Psoas muscle (tissue), 7 donors: ENCODE measurements at regions not wholly inside any gene's neighbourhood (a gene's known extent, or its start where the extent isn't known, plus 50 kb on each side); places are given as distances from the start of the nearest gene placed in this dataset.

Source experiments
- ATAC-seq, 4 donors: fragments of 200-7000 bp; cut with Tn5 transposase; one replicate each; pipeline ENCODE4 v1.9.1; 2020; ENCODE audit warnings: moderate library complexity in 3 of 4, mild to moderate bottlenecking in 2 of 4
- DNase-seq, 2 donors: peaks; one replicate each; pipeline ENCODE4 v3.0.0-alpha.2; 2020
- H3K27ac ChIP-seq: fragments of 200-600 bp; one replicate; pipeline ENCODE4 v1.8.0; 2022
- H3K27me3 ChIP-seq, 3 donors: fragments of 200-600 bp in 1 of 3; one replicate each; pipeline versions ENCODE4 v1.6.1 to v1.8.0; 2013 to 2022; ENCODE audit warnings: low read length in 2 of 3, mild to moderate bottlenecking in 2 of 3, moderate library complexity in 1 of 3; ENCODE audit not compliant: insufficient read depth in 3 of 3
- H3K36me3 ChIP-seq, 2 donors: fragments of 200-600 bp in 1 of 2; one replicate each; pipeline versions ENCODE4 v1.6.1 to v1.8.0; 2013 to 2022; ENCODE audit warnings: low read depth in 1 of 2, mild to moderate bottlenecking in 1 of 2, moderate library complexity in 1 of 2; ENCODE audit not compliant: insufficient read depth in 1 of 2
- H3K4me1 ChIP-seq: fragments of 200-600 bp; one replicate; pipeline ENCODE4 v1.8.0; 2022
- H3K4me3 ChIP-seq: fragments of 200-600 bp; one replicate; pipeline ENCODE4 v1.8.0; 2022; ENCODE audit warnings: mild to moderate bottlenecking
- H3K9me3 ChIP-seq: fragments of 200-600 bp; one replicate; pipeline ENCODE4 v1.8.0; 2022
- CTCF ChIP-seq: fragments of 200-600 bp; IDR thresholded peaks from one replicate; pipeline ENCODE4 v1.8.0; 2022; ENCODE audit warnings: antibody characterized with exemption
- WGBS, 3 donors: extraction: QIAGEN DNeasy Blood & Tissue Kit; methylation state at CpG; one replicate each; pipeline versions ENCODE4 v1.1.6 to v1.1.7; 2013; 5-methylcytosine and 5-hydroxymethylcytosine counted together
- intact Hi-C, 2 donors: fragments of 100-400 bp; cut with DNase I; formaldehyde crosslinking; loops; one replicate each; pipeline versions ENCODE4 v1.11.0 to v1.14.2; 2022
- donor health status: healthy with polysubstance abuse.
- donor health status: DM: no; HTN: no; CAD: no; lungs with moderate emphysema.
- donor health status: Bipolar disorder and iron deficiency.
- donor health status: healthy.
- donor health status: DM: yes; HTN: yes; CAD: no.
- donor health status: DM: no; HTN: no; CAD: no.
- donor health status: DM: yes; HTN: yes; CAD: no.

- intact Hi-C loops, result no loop called here
- H3K4me1 ChIP-seq, result no peaks in the 10 kb centered on the region
- no peaks in the 10 kb centered on the region for H3K36me3 ChIP-seq
- no peaks in the 10 kb centered on the region for H3K27me3 ChIP-seq
- no peak overlapping the region for H3K27ac ChIP-seq
- WGBS, 3 donors, result 65 to 74% (median 73%) methylated on average over 1 of the region's 1 CpG
- ATAC-seq (no peak), DNase-seq (no peak)
- no peak overlapping the region for H3K4me3 ChIP-seq
- no peak for TF ChIP-seq CTCF
- H3K9me3 ChIP-seq, result no peaks in the 10 kb centered on the region
These were observed 203.2 kb downstream of the AHR start for GRCh38 chr7:17501441-17502212.

DNA sequence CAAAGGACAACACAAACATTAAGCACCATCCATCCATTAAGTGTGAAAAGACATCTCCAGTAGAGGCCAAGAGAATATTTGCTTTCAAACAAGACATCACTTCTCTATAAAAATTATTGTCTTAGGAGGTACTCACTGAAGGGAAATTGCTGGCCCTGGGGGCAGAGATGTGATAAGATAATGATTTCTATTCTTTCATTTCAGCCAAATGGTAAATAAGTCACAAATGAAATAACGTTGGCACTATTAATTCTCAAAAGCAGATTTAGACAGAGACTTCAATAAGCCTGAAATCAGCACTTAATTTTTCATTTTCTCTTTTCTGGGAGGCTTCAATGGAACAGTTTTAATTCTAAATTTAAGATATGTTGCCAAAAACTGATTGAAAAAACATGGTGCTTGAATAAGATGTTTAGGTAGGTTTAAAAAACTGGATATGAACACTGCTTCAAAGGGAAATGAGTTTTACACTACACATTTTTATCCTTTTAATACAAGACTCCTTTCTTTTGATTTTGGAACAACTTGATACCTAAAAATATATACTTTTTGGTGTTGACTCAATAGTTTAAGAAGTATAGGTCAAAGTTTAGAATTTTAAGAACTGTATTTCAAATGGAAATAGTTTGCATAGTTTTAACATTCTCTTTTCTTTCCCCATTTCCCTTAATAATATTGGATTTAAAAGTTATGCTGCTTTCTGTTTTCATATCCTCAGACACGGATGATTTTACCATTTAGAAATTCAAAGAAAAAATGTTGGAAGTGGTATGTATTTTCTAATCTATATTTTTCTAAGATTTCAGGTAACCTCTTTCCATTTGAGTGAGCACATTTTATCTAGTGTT is 204.0 kb downstream of the AHR start:
- DNase-seq (no peak), ATAC-seq (no peak)
- Histone ChIP-seq H3K27me3 (no peaks in the 10 kb centered on the region), H3K36me3 (no peaks in the 10 kb centered on the region), H3K9me3 (no peaks in the 10 kb centered on the region), H3K4me1 (no peaks in the 10 kb centered on the region), H3K4me3 (no peak overlapping the region), H3K27ac (no peak overlapping the region)
- no peak for TF ChIP-seq CTCF
- intact Hi-C loops, result no loop called here
- 50 to 58% (median 52%) methylated on average over 2 of the region's 2 CpGs for WGBS, 3 donors

DNA sequence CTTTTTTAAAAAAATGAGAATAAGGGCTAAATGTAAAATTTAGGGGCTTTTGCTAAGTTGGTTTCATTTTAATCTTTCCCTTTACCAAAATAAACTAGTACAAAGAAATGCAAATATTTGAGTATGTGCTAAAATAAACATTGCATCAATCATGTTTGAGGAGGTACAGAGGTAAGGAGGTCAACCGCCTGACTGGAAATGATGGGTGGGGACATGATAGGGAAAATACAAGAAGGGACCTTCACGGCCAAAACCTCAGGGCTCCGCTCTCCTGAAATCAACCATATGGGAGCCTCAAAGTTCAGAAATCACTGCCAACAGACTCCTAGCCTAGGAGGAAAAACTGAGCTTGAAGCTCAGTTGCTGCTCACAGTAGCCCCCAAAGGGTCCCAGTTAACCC is 207.6 kb downstream of the AHR start:
- WGBS, 3 donors, result 71 to 81% (median 80%) methylated on average over 3 of the region's 3 CpGs
- Histone ChIP-seq H3K27me3 (no peaks in the 10 kb centered on the region), H3K27ac (no peak overlapping the region), H3K9me3 (no peaks in the 10 kb centered on the region), H3K4me3 (no peak overlapping the region), H3K4me1 (no peaks in the 10 kb centered on the region), H3K36me3 (no peaks in the 10 kb centered on the region)
- DNase-seq (no peak), ATAC-seq (no peak)
- no peak for TF ChIP-seq CTCF
- intact Hi-C loops, result no loop called here

- TF ChIP-seq CTCF, result no peak
- H3K36me3 ChIP-seq, result no peaks in the 10 kb centered on the region
- H3K4me1 ChIP-seq, result no peaks in the 10 kb centered on the region
- no peak for ATAC-seq
- no peak for DNase-seq
- H3K27ac ChIP-seq, result no peak overlapping the region
- intact Hi-C loops, result no loop called here
- H3K27me3 ChIP-seq, result no peaks in the 10 kb centered on the region
- WGBS, 3 donors, result 88 to 95% (median 92%) methylated on average over 2 of the region's 2 CpGs
- H3K9me3 ChIP-seq, result no peaks in the 10 kb centered on the region
- H3K4me3 ChIP-seq, result no peak overlapping the region
These were observed 208.1 kb downstream of the AHR start for GRCh38 chr7:17506596-17506995.
